Calu3 (cell line): ENCODE measurements at regions not wholly inside any gene's neighbourhood (a gene's known extent, or its start where the extent isn't known, plus 50 kb on each side); places are given as distances from the start of the nearest gene placed in this dataset.

ENCODE experiments used
- BruUV-seq: library from RNA; stranded (reverse); fragments of 400-500 nt; replicated peaks from 2 replicates; lab custom pipeline; 2021; lab: Mats Ljungman, UMichigan
- CTCF ChIA-PET: fragments of 300-600 bp; sonication (Branson Sonifier 250); formaldehyde crosslinking; loops from one replicate; lab custom pipeline; 2022; ENCODE audit warnings: antibody characterized with exemption; lab: Charles Lee
- DNase-seq: peaks from one replicate; pipeline ENCODE4 v3.0.0; 2022
- H3K27ac Mint-ChIP-seq: one replicate; pipeline ENCODE4 v1.8.0; 2022; ENCODE audit warnings: mixed read lengths; ENCODE audit not compliant: unreplicated experiment
- H3K27me3 Mint-ChIP-seq: one replicate; pipeline ENCODE4 v1.8.0; 2022; ENCODE audit warnings: mixed read lengths; ENCODE audit not compliant: unreplicated experiment
- H3K36me3 Mint-ChIP-seq: one replicate; pipeline ENCODE4 v1.8.0; 2022; ENCODE audit warnings: mild to moderate bottlenecking, moderate library complexity, mixed read lengths; ENCODE audit not compliant: insufficient read depth, unreplicated experiment
- H3K4me1 Mint-ChIP-seq: one replicate; pipeline ENCODE4 v1.8.0; 2022; ENCODE audit warnings: mild to moderate bottlenecking, low read depth, mixed read lengths; ENCODE audit not compliant: unreplicated experiment
- H3K4me3 Mint-ChIP-seq: one replicate; pipeline ENCODE4 v1.8.0; 2022; ENCODE audit warnings: mild to moderate bottlenecking, low read depth, moderate library complexity, mixed read lengths; ENCODE audit not compliant: unreplicated experiment
- H3K9me3 Mint-ChIP-seq: one replicate; pipeline ENCODE4 v1.8.0; 2022; ENCODE audit warnings: low read depth, mixed read lengths; ENCODE audit not compliant: unreplicated experiment
- intact Hi-C: fragments of 100-400 bp; cut with micrococcal nuclease; formaldehyde crosslinking; loops from one replicate; pipeline ENCODE4 v1.10.0; 2022; ENCODE audit not compliant: unreplicated experiment
- TF ChIP-seq, protein P1 (sequence below): fragments of 200-600 bp; IDR thresholded peaks from one replicate; pipeline ENCODE4 v1.8.0; 2022; ENCODE audit warnings: antibody characterized with exemption; ENCODE audit not compliant: unreplicated experiment

GRCh38 chr3:165395188-165395587, 199.0 kb upstream of the SLITRK3 start:
- TF ChIP-seq, protein P1, sequence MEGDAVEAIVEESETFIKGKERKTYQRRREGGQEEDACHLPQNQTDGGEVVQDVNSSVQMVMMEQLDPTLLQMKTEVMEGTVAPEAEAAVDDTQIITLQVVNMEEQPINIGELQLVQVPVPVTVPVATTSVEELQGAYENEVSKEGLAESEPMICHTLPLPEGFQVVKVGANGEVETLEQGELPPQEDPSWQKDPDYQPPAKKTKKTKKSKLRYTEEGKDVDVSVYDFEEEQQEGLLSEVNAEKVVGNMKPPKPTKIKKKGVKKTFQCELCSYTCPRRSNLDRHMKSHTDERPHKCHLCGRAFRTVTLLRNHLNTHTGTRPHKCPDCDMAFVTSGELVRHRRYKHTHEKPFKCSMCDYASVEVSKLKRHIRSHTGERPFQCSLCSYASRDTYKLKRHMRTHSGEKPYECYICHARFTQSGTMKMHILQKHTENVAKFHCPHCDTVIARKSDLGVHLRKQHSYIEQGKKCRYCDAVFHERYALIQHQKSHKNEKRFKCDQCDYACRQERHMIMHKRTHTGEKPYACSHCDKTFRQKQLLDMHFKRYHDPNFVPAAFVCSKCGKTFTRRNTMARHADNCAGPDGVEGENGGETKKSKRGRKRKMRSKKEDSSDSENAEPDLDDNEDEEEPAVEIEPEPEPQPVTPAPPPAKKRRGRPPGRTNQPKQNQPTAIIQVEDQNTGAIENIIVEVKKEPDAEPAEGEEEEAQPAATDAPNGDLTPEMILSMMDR: no peak
- BruUV-seq: no TSS peak
- Mint-ChIP-seq H3K27ac (no peak overlapping the region), H3K4me3 (no peak overlapping the region), H3K27me3 (no peaks in the 10 kb centered on the region), H3K36me3 (no peaks in the 10 kb centered on the region), H3K9me3 (no peaks in the 10 kb centered on the region), H3K4me1 (no peaks in the 10 kb centered on the region)
- DNase-seq: no peak
- CTCF ChIA-PET: no interaction called here
- intact Hi-C loops: loop anchor here (2.0 kb wide), 1 partner anchor 30 kb away; no protein-coding TSS in a partner anchor

- Mint-ChIP-seq H3K27me3 (no peaks in the 10 kb centered on the region), H3K4me1 (no peaks in the 10 kb centered on the region), H3K36me3 (no peaks in the 10 kb centered on the region), H3K4me3 (no peak overlapping the region), H3K9me3 (no peaks in the 10 kb centered on the region), H3K27ac (no peak overlapping the region)
- intact Hi-C loops: no loop called here
- no peak for DNase-seq
- BruUV-seq: no TSS peak
- CTCF ChIA-PET: interaction anchor here (0.7 kb wide), 1 partner anchor 1822 kb away, joined by 4 read pairs; no protein-coding TSS in a partner anchor
- TF ChIP-seq, protein P1: no peak
Measured at GRCh38 chr3:165393461-165393860, 197.3 kb upstream of the SLITRK3 start.

DNA sequence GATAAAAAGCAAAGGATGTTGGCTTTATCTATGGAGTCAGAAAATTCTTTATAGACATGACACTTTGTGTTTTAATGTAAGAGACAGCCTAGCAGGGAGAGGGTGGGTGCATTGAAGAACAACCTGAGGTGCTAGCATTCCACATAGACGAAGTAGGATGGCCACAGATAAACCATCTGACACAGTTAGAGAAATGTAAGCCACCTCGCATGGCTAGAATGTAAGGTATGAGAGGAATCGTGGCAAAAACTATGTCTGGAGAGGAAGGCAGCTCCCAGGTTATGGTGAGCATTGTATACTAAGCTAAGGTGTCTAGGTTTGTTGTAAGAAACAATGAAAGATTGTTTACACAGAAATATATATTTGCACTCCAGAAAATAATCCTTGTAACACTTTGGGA, 194.0 kb upstream of the SLITRK3 start:
- CTCF ChIA-PET: interaction anchor here (0.7 kb wide), 1 partner anchor 240 kb away, joined by 3 read pairs; no protein-coding TSS in a partner anchor
- Mint-ChIP-seq H3K4me1 (no peaks in the 10 kb centered on the region), H3K27me3 (no peaks in the 10 kb centered on the region), H3K36me3 (no peaks in the 10 kb centered on the region), H3K4me3 (no peak overlapping the region), H3K27ac (no peak overlapping the region), H3K9me3 (peaks cover 3% of the 10 kb centered on the region)
- DNase-seq: no peak
- TF ChIP-seq, protein P1: no peak
- intact Hi-C loops: no loop called here
- BruUV-seq: no TSS peak

DNA sequence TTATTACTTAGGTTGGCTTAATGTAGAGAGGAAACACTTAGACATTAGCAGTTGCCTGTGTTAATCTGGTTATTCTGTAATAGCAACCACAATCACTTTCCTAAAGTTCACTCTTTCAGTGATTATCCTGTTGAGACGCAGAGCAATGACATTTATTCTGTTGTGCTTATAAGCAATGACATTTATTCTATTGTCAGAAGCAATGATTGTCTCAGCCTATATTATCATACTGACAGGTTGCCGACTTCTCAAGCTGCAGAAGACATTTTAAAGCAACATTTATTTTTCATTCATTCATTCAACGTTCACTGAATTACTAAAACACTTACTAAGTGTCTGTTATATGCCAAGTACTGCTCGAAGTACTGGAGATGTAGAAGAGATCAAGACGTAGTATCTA, 193.5 kb upstream of the SLITRK3 start:
- Mint-ChIP-seq H3K27me3 (no peaks in the 10 kb centered on the region), H3K27ac (no peak overlapping the region), H3K9me3 (peaks cover 3% of the 10 kb centered on the region), H3K4me1 (no peaks in the 10 kb centered on the region), H3K4me3 (no peak overlapping the region), H3K36me3 (no peaks in the 10 kb centered on the region)
- no peak for DNase-seq
- CTCF ChIA-PET: no interaction called here
- intact Hi-C loops: no loop called here
- BruUV-seq: no TSS peak
- TF ChIP-seq, protein P1: no peak
